Adrenal gland (tissue), 9 donors: ENCODE measurements at regions not wholly inside any gene's neighbourhood (a gene's known extent, or its start where the extent isn't known, plus 50 kb on each side); places are given as distances from the start of the nearest gene placed in this dataset.

Experiments
- DNase-seq, 7 donors: peaks; one replicate each; pipeline ENCODE4 v3.0.0-alpha.2; 2019 to 2020
- H3K27ac ChIP-seq, 5 donors: fragments of 200-600 bp; sonication (generic) in 4 of 5; 1 replicate in 3 of 5; 2 replicates in 2 of 5; pipeline versions ENCODE4 v1.5.1 to v1.8.0; 2016 to 2020; ENCODE audit warnings: mild to moderate bottlenecking in 1 of 5
- H3K27me3 ChIP-seq: fragments of 200-600 bp; 2 replicates; pipeline ENCODE4 v1.8.0; 2021
- H3K36me3 ChIP-seq, 2 donors: fragments of 200-600 bp; replicated peaks in 1 of 2; 1 replicate in 1 of 2; 2 replicates in 1 of 2; pipeline versions ENCODE4 v1.5.1 to v1.8.0; 2018 to 2022
- H3K4me1 ChIP-seq, 2 donors: fragments of 200-600 bp; replicated peaks in 1 of 2; 1 replicate in 1 of 2; 2 replicates in 1 of 2; pipeline versions ENCODE4 v1.5.1 to v1.8.0; 2018 to 2021
- H3K4me3 ChIP-seq, 4 donors: fragments of 200-600 bp; sonication (generic) in 3 of 4; one replicate each; pipeline ENCODE4 v1.5.1; 2016 to 2018
- H3K9me3 ChIP-seq, 3 donors: fragments of 200-600 bp; sonication (generic) in 1 of 3; replicated peaks in 1 of 3; 1 replicate in 2 of 3; 2 replicates in 1 of 3; pipeline versions ENCODE4 v1.5.1 to v1.8.0; 2016 to 2021
- POLR2A ChIP-seq, 2 donors: fragments of 450-650 bp; IDR thresholded peaks; one replicate each; pipeline ENCODE4 v1.6.1; 2017; ENCODE audit warnings: antibody characterized with exemption in 2 of 2, mild to moderate bottlenecking in 2 of 2, moderate library complexity in 1 of 2
- WGBS, 4 donors: extraction: QIAGEN DNeasy Blood & Tissue Kit in 2 of 4; methylation state at CpG; one replicate each; pipeline versions ENCODE4 v1.1.5 to v1.1.7; 2013 to 2017; 5-methylcytosine and 5-hydroxymethylcytosine counted together
- intact Hi-C, 2 donors: fragments of 100-400 bp; cut with DNase I; formaldehyde crosslinking; loops; one replicate each; pipeline versions ENCODE4 v1.14.1 to v1.15.0; 2022 to 2023
- TF ChIP-seq, protein P1 (sequence below), 6 experiments: fragments of 450-650 bp in 4 of 6; fragments of 200-600 bp in 2 of 6; sonication (generic) in 1 of 6; IDR thresholded peaks; 1 replicate in 5 of 6; 2 replicates in 1 of 6; pipeline versions ENCODE4 v1.5.1 to v1.8.0; 2016 to 2021; ENCODE audit warnings: antibody characterized with exemption in 6 of 6, mild to moderate bottlenecking in 2 of 6, moderate library complexity in 1 of 6
- donor health status: healthy with polysubstance abuse.
- donor health status: Bipolar disorder and iron deficiency.
- donor health status: DM: yes; HTN: yes; CAD: no.
- donor health status: DM: no; HTN: no; CAD: no.
- donor health status: DM: no; HTN: no; CAD: no.

DNA sequence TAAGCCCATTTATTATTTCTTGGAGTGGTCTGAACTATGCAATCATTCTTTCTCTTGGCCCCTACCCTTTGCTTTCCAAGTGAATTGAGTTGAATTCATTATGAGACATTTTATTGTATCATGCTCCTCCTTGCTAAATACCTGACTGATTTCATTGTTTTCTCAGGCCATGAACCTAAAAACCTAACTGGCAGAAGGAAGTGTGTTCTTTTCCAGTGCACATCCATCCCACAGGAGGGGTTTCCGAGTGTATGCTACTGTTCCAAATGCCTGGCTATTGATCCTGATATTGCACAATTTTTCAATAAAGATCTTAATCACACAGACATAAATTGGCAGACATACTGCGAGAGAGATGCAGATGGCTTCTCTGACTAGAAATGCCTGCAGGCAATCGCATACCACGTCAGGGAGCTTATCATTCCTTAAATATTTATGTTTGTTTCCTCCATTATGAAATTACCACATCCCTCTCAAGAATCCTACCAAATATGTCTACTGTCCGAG is 162.2 kb upstream of the EGLN3 start:
- WGBS, 4 donors = 51 to 61% (median 57%) methylated on average over 5 of the region's 5 CpGs
- Histone ChIP-seq H3K4me1 (no peaks in the 10 kb centered on the region), H3K9me3 (no peaks in the 10 kb centered on the region), H3K27me3 (no peaks in the 10 kb centered on the region), H3K4me3 (no peak overlapping the region), H3K27ac (no peak overlapping the region), H3K36me3 (no peaks in the 10 kb centered on the region)
- TF ChIP-seq, protein P1, sequence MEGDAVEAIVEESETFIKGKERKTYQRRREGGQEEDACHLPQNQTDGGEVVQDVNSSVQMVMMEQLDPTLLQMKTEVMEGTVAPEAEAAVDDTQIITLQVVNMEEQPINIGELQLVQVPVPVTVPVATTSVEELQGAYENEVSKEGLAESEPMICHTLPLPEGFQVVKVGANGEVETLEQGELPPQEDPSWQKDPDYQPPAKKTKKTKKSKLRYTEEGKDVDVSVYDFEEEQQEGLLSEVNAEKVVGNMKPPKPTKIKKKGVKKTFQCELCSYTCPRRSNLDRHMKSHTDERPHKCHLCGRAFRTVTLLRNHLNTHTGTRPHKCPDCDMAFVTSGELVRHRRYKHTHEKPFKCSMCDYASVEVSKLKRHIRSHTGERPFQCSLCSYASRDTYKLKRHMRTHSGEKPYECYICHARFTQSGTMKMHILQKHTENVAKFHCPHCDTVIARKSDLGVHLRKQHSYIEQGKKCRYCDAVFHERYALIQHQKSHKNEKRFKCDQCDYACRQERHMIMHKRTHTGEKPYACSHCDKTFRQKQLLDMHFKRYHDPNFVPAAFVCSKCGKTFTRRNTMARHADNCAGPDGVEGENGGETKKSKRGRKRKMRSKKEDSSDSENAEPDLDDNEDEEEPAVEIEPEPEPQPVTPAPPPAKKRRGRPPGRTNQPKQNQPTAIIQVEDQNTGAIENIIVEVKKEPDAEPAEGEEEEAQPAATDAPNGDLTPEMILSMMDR (IDR thresholded peaks at IDR 0.05) = no peak
- TF ChIP-seq POLR2A (IDR thresholded peaks at IDR 0.05) = no peak
- no peak for DNase-seq
- intact Hi-C loops = no loop called here

DNA sequence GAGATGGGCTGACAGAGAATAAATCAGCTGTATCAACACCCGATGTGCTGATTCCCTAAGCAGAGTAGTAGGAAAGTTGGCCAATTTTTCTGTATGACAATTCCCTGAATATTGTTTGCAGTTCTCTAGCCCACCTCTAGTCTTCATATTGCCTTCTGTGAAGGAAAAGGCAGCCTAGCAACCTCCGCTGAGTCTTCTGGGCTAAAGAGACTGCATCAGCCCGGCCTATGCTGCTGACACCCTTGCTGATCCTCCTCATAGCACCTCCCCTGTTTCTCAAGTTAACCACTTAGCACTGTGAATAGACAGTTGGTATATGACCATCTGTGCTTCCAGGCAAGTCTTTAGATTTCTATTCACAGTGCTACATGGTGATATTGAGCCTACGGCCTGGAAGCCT is 161.1 kb upstream of the EGLN3 start:
- no peak overlapping the region for H3K4me3 ChIP-seq
- H3K4me1 ChIP-seq = no peaks in the 10 kb centered on the region
- 69 to 88% (median 80%) methylated on average over 4 of the region's 4 CpGs for WGBS, 4 donors
- no peaks in the 10 kb centered on the region for H3K36me3 ChIP-seq
- intact Hi-C loops = no loop called here
- no peak for DNase-seq
- no peak overlapping the region for H3K27ac ChIP-seq
- no peaks in the 10 kb centered on the region for H3K27me3 ChIP-seq
- H3K9me3 ChIP-seq = no peaks in the 10 kb centered on the region
- TF ChIP-seq, protein P1 (IDR thresholded peaks at IDR 0.05) = no peak
- TF ChIP-seq POLR2A (IDR thresholded peaks at IDR 0.05) = no peak

DNA sequence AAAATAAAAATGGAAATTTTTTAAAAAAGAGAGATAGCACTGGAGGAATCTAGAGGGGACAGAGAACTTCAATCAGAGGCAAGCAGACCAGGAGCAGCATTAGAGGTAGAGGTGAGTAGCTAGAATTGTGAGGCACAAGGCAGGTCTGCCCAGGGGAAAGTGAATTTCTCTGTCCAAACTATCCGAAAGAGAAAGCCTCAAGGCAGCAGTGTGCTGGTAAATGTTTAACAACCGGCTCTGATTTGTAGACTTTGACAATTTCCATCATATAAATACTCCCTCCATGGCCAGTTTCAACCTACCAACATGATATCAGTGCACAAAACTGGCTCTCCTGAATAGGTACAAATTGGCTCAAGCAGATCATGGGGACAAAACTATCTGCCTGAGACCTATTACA is 160.6 kb upstream of the EGLN3 start:
- WGBS, 4 donors = 70 to 81% (median 77%) methylated on average over 2 of the region's 2 CpGs
- Histone ChIP-seq H3K27ac (no peak overlapping the region), H3K27me3 (no peaks in the 10 kb centered on the region), H3K9me3 (no peaks in the 10 kb centered on the region), H3K36me3 (no peaks in the 10 kb centered on the region), H3K4me3 (no peak overlapping the region), H3K4me1 (no peaks in the 10 kb centered on the region)
- intact Hi-C loops = no loop called here
- DNase-seq = no peak
- TF ChIP-seq, protein P1 (IDR thresholded peaks at IDR 0.05) = no peak
- no peak for TF ChIP-seq POLR2A (IDR thresholded peaks at IDR 0.05)

DNA sequence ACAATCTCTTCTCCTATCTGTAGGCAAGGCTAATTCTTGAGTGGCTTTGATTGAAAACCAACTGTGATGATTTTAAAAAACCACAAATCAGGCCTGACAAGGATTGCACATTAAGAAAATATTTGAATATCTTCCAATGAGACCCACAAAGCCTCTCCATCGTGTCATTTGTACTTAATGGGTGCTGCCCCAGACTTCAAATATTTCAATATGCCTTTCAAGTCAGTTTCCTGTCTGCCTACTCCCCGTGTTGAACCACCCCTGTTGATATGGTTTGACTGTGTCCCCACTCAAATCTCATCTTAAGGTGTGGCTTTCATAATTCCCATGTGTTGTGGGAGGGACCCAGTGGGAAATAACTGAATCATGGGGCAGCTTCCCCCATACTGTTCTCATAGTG is 159.7 kb upstream of the EGLN3 start:
- H3K4me1 ChIP-seq = no peaks in the 10 kb centered on the region
- intact Hi-C loops = no loop called here
- H3K4me3 ChIP-seq = no peak overlapping the region
- DNase-seq = no peak
- no peaks in the 10 kb centered on the region for H3K27me3 ChIP-seq
- no peaks in the 10 kb centered on the region for H3K9me3 ChIP-seq
- H3K36me3 ChIP-seq = no peaks in the 10 kb centered on the region
- TF ChIP-seq, protein P1 (IDR thresholded peaks at IDR 0.05) = no peak
- TF ChIP-seq POLR2A (IDR thresholded peaks at IDR 0.05) = no peak
- no peak overlapping the region for H3K27ac ChIP-seq
- WGBS, 4 donors = 53 to 63% (median 58%) methylated on average over 2 of the region's 2 CpGs
